Ovary (tissue), 3 donors: ENCODE measurements at regions not wholly inside any gene's neighbourhood (a gene's known extent, or its start where the extent isn't known, plus 50 kb on each side); places are given as distances from the start of the nearest gene placed in this dataset.

ENCODE experiments used
- CTCF ChIP-seq, 3 donors: fragments of 450-650 bp in 2 of 3; fragments of 200-600 bp in 1 of 3; IDR thresholded peaks; one replicate each; pipeline versions ENCODE4 v1.5.1 to v1.8.0; 2016 to 2022; ENCODE audit warnings: antibody characterized with exemption in 3 of 3, mild to moderate bottlenecking in 1 of 3
- POLR2A ChIP-seq: fragments of 450-650 bp; IDR thresholded peaks from one replicate; pipeline ENCODE4 v1.6.1; 2017; ENCODE audit warnings: antibody characterized with exemption, mild to moderate bottlenecking, moderate library complexity
- donor health status: DM: no; HTN: no; CAD: no.

GRCh38 chr3:87436781-87437543 is 160.6 kb upstream of the POU1F1 start:
- no peak for TF ChIP-seq CTCF (IDR thresholded peaks at IDR 0.05)
- TF ChIP-seq POLR2A, result no peak
